HG03520 (cell line): ENCODE measurements at regions not wholly inside any gene's neighbourhood (a gene's known extent, or its start where the extent isn't known, plus 50 kb on each side); places are given as distances from the start of the nearest gene placed in this dataset.

Source experiments
- ATAC-seq: cut with Tn5 transposase; IDR thresholded peaks from one replicate; pipeline ENCODE4 v1.9.1; 2021; ENCODE audit warnings: mild to moderate bottlenecking, moderate library complexity; ENCODE audit not compliant: unreplicated experiment

DNA sequence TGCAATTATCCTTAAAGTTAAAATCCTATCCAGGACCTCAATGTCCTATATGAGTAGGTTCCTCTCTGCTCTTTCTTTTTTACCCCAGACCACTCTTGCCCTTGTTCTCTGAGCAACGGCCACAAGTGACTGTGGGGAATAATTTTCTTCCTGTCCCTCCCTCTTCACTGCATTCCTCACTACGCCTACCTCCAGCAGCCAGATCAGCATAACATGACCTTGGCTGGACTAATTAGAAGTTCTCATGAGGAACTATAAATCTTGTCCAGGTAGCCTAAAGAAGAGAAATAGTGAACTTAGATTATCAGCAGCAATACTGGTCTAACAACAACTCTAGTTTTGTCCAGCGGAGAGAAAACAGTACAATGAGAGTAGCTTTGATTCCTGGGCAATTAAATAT is 643.8 kb upstream of the KLHL29 start:
- ATAC-seq: no peak

DNA sequence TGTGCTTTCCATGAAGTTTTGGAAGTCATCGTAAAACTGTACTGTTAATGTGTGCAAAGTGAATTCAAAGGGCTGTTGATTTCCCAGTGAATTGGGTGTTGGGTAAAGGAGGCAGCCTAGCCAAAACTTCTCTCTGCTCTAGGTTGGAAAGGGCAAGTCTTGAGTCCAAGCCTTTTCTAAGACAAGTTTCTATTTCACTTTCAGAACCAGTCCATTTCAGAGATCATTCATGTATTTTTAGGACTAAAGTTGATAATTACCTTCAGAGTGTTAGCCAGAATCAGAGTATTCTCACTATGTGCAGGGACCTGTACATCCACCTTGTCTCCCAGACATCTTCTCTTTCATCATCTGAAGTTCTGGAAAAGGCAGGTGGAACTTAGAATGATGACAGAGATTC is 636.1 kb upstream of the KLHL29 start:
- ATAC-seq: peak; percentile 75

GRCh38 chr2:22753476-22753875 is 631.5 kb upstream of the KLHL29 start:
- no peak for ATAC-seq

DNA sequence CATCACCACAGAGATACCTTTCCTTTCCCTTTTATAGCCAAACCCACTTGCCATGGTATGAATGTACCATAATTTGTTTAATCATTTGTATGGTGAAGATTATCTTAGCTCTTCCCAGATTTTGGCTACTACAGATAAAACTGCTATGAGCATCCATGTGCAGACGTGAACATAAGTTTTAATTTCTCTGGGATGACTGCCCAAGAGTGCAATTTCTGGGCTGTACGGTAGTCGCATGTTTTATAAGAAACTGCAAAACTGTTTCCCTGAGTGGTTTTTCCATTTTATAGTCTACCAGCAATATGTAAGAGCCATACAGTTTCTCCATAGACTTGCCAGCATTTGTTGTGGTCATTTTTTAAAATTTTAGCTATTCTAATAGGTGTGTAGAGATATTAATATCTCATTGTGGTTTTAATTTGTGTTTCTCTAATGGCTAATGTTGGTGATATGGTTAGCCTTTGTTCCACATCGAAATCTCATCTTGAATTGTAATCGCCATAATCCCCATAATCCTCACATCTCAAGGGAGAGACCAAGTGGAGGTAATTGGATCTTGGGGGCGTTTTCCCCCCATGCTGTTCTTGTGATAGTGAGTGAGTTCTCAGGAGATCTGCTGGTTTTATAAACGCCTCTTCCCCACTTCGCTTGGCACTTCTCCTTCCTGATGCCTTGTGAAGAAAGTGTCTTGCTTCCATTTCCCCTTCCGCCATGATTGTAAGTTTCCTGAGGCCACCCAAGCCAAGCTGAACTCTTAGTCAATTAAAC is 628.5 kb upstream of the KLHL29 start:
- no peak for ATAC-seq

- no peak for ATAC-seq
Measured at GRCh38 chr2:22769497-22769896, 615.5 kb upstream of the KLHL29 start.

- no peak for ATAC-seq
Measured at GRCh38 chr2:22784566-22784965, 600.4 kb upstream of the KLHL29 start.

- no peak for ATAC-seq
Measured at GRCh38 chr2:22786817-22787216, 598.2 kb upstream of the KLHL29 start.

DNA sequence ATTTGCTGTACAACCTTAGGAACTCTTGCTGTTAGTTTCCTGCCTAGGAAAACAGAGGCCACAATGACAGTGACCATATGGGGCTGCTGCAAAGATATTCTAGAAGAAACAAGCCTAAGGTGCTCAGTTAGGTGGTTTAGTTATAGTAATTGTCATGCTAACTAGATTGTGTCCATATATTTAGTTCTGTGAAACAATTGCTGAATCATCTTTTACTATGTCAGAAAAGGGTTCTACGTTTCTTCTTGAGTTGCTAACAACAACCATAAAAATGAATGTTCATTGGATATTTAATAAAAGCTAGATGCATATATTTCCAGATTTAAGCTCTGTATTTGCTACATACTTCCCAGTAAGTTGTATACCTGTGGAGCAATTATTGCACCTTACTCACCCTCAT is 597.2 kb upstream of the KLHL29 start:
- ATAC-seq: no peak

GRCh38 chr2:22788749-22789327 is 596.1 kb upstream of the KLHL29 start:
- no peak for ATAC-seq

GRCh38 chr2:22795287-22795866 is 589.6 kb upstream of the KLHL29 start:
- ATAC-seq: no peak

- no peak for ATAC-seq
Measured at GRCh38 chr2:22798386-22798785, 586.6 kb upstream of the KLHL29 start.

- no peak for ATAC-seq
Measured at GRCh38 chr2:22800412-22800811, 584.6 kb upstream of the KLHL29 start.

GRCh38 chr2:22801071-22801470 is 583.9 kb upstream of the KLHL29 start:
- no peak for ATAC-seq

- no peak for ATAC-seq
Measured at GRCh38 chr2:22801970-22802369, 583.0 kb upstream of the KLHL29 start.

DNA sequence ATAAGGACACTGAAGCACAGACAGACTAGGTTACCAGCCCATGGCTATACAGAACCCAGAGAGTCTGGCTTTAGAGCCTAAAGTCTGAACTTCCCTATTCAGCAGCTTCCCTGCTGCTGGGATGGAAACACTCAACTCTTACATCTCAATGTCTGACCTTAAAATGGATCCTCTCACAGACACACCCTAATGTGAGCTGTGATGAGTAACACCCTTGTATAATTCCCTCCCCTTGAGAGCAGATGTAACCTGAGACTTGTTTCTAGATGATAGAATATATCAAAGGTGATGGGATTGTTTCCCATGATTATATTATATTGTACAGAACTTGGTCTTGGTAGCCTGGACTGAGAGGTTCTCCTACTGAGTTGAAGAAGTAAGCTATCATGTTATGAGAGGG is 577.1 kb upstream of the KLHL29 start:
- ATAC-seq: no peak

- no peak for ATAC-seq
Measured at GRCh38 chr2:22810602-22811001, 574.4 kb upstream of the KLHL29 start.

DNA sequence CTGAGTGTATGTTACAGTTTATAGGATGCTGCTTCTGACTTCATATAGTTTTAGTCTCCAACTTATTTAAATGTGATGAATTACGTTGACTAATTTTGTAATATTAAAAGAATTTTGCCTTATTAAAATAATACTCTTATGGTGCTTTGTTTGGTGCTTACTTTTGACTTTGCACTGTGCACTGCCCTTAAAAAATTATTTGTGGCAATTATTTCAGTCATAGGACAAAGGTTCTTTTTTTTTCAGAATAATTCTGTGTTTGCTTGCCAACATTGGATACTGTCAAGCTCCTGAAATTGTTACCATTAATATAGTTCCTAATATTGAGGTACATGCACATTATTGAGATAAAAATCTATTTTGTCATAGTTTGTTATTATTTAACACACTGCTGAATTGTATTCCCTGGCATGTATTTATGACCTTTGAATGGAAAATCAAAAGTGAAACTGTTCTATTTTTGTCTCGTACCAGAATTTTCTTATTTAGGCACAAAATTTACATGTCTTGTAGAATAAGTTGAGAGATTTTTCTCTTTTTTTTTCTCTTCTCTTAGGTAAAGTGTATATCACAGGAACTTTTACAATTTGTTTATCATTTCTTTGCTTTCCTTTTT is 572.8 kb upstream of the KLHL29 start:
- ATAC-seq: no peak

GRCh38 chr2:22817197-22817596 is 567.8 kb upstream of the KLHL29 start:
- no peak for ATAC-seq

- no peak for ATAC-seq
Measured at GRCh38 chr2:22821458-22821857, 563.5 kb upstream of the KLHL29 start.

DNA sequence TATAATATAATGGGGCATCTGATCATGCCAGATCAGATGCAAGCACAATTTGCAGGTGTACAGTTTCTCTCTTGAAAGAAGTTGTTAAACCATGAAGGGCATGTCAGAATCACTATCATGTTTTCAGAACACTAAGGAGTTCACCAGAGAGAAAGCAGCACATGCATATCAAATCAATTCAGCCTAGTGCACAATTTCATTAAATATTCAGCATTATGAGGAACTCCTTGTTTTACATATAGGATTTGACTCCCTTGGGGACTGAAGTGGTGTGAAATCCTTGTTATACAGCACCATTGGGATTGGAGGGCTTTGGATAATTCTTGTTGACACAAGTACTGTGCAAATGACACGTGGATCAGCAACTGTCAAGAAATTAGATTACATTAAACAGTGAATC is 562.1 kb upstream of the KLHL29 start:
- no peak for ATAC-seq

DNA sequence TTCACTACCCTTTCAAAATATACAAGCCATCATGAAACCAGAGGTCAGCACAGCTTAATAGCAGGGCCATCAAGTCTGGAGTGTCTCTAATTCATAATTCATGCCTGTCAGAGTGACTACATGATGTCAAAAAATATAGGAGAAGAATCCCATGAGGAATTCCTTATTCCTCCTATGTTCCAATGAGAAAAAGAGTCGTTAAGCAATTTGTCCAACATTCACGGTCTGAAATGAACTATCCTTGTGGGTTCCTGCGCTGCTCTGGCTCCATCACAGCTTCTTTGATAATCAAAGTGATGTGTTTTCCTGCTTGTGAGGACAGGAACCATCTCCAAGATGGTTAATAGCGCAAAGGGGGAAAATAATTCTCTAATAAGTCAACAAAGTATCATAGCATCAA is 560.4 kb upstream of the KLHL29 start:
- ATAC-seq: no peak

DNA sequence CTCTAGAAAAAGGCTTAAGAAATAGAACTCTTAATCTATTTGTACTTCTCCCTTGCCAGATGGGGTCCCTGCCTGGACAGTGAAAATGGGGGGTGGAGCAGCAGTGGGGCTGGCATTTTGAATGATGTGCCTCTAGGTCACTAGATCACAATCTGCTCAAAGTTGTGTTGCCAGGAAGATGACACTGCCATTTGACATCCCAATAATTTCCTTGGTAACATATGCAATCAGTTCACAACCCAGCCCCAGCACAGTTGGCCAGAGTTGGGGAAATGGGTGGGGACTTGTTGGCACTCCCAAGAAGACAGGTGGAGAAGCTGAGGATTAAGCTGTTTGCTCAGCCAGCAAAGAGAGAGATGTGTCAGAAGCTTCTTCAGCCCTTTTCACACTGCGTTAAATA is 558.3 kb upstream of the KLHL29 start:
- ATAC-seq: no peak
